HuH-7 (cell line): ENCODE measurements at regions not wholly inside any gene's neighbourhood (a gene's known extent, or its start where the extent isn't known, plus 50 kb on each side); places are given as distances from the start of the nearest gene placed in this dataset.
"Not testable (repeated sequence)": the region's sequence is repeated elsewhere in the genome, so short reads cannot be mapped to it uniquely, and the experiment has no call there.

Source experiments
- DNase-seq: peaks from one replicate; pipeline ENCODE4 v3.0.0; 2011; ENCODE audit warnings: low spot score

GRCh38 chr7:130849604-130850003 is 115.6 kb upstream of the KLF14 start:
- DNase-seq: no peak

DNA sequence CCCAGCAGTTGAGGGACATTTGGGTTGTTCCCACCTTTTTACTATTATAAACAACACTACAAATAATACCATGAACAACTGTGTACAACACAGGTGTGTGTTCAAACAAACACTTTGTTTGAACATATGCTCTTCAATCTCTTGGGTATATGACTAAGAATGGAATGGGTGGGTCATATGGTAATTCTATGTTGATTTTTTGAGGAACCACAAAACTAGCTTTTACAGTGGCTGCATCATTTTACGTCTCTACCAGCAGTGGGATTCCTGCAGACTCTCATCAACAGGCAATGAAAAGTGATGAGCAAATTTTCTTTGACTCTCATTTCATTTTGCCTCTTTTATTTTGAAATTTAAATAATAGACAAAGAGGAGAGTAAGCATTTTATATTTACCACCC is 116.9 kb upstream of the KLF14 start:
- DNase-seq: no peak

- no peak for DNase-seq
Measured at GRCh38 chr7:130852867-130853266, 118.9 kb upstream of the KLF14 start.

DNA sequence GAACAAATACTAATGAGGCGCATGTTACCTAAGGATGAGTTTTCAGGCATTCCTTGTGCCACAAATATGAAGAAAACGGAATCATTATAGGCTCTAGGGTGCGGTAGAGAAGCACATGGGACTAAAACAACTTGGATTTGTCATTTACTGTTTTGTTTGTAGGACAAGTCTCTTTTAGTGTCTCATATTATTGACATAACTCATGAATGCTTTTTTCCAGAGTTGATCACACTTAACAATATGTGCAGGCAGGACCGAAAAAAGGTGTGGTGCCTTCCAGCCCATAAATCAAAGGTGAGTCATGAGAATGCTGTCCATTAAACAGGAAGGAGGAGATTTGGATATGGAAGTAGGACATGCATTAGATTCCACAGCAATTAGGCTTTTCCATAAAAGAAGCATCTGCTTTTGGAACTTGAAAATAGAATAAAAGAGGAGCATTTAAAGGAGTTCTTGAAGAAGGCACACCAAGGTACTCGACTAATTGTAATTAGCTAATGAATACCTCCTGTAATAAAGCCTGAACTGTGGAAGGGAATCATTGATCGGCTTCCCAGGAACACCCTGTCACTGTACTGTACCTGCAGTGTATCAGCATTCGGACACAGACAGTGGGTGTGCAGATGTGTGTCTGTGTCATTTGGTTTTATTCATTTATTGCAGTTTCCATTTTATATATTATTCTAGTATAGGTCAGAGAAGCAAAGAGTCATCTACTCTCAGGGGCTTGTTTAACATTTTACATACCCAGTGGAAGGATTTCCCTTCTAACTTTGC is 119.7 kb upstream of the KLF14 start:
- DNase-seq: no peak

- no peak for DNase-seq
Measured at GRCh38 chr7:130854481-130854880, 120.5 kb upstream of the KLF14 start.

DNA sequence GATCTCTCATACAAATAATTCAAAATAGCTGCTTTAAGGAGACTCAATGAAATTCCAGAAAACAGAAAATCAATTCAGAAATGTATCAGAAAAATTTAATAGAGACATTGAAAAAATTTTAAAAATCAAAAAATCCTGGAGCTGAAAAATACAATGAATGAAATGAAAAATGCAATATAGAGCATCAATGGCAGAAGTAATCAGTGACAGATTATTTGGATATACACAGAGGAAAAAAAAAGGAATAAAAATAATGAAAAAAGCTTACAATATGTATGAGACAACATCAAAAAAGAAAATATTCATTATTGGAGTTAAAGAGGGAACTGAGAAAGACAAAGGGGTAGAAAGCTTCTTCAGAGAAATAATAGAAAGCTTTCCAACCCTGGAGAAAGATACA is 122.9 kb upstream of the KLF14 start:
- no peak for DNase-seq

GRCh38 chr7:130860832-130861231 is 126.8 kb upstream of the KLF14 start:
- DNase-seq: not testable (repeated sequence)

DNA sequence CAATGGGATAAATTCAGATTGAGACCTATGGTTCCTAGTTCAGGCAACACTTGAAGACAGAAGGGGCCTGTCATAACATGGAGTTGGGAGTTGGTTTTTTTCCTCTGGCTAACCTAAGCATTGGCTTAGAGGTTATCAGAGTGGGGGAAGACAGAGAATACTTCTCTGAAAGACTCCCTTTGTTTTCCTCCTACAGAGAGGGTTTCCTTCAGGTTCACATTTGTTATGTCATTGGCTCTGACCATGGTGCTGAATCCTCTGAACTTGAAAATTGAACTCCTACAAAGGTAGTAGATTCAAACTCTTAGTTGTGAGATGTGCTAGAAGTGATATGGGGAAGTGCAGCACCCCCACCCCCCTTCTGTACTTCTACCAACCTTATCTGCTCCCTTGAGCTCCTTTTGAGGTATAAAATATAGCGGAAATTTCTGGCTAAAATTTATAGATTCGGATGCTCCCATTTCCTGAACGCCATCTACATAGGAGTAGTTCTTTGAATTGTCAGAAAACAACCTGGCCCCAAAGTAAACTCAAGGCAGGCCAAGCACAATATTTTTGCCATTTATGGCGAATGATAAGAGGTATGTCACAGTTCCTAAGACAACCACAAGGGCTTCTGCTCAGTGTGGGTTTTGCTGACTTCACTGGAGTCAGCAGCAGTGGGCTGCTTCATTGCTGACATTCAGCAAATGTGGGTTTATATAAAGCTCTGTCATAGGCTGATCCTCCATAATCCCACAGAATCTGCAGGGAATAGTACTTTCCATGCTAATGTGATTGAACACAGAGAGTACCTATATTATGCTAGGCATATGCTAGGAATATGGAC is 131.6 kb upstream of the KLF14 start:
- DNase-seq: no peak

- no peak for DNase-seq
Measured at GRCh38 chr7:130867039-130867438, 133.0 kb upstream of the KLF14 start.

GRCh38 chr7:130867581-130868136 is 133.7 kb upstream of the KLF14 start:
- no peak for DNase-seq

DNA sequence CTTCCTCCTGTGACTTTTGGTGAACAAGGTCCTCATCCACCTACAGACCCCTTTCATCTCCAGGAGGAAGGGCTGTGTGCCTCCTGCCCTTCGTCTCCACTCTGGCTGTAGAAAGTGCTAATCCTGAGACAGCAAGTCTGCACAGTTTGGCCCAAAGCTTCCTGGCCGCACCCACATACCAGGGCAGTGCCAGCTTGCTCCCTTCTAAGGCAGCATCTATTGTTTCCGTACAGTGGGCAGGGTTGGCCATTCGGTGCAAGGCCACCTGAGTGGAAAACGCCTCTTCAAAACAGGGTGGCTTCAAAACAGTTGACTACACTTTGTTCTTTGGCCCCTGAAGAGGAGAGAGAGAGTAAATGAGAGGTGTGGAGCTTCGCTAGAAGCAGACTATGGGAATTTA is 134.1 kb upstream of the KLF14 start:
- no peak for DNase-seq

GRCh38 chr7:130869918-130870317 is 135.9 kb upstream of the KLF14 start:
- DNase-seq: no peak

GRCh38 chr7:130872341-130872740 is 138.3 kb upstream of the KLF14 start:
- DNase-seq: no peak

- no peak for DNase-seq
Measured at GRCh38 chr7:130872756-130873448, 138.9 kb upstream of the KLF14 start.

DNA sequence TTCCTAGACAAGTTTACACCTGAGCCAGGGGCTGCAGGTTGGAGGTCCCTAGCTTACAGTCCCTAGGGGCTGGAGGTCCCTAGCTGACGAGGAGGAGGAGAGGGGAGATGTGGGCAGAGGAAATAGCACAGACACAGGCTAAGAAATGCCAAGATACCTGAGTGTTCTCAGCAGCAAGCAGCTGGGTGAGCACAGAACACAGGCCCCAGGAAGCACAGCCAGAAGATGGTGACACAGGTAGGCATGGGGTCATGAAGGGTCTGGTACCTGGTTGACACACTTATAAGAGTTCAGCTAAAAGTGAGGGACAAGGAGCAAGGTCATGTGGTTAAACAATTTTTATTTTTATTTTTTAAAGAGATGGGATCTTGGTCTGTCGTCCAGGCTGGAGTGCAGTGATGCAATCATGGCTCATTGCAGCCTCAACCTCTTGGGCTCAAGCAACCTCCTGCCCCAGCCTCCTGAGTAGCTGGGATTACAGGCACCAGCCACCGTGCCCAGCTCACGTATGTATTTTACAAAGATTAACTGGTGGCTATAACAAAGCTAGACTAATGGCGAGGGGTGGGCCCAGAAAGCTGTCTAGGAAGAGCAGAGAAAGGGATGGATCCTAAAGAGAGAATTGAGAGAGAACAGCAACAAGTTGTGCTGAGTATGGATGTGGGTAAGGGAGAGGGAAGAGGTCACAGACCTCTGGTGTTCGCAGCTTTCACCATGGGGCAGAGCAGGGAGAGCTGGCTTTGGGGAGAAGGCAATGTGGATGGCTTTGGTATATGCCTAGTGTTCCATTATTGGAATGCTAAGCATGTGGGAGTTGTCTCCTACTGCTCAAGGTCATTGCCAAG is 140.3 kb upstream of the KLF14 start:
- no peak for DNase-seq

- DNase-seq: peak; percentile 78
Measured at GRCh38 chr7:130875265-130875741, 141.3 kb upstream of the KLF14 start.

- DNase-seq: no peak
Measured at GRCh38 chr7:130875901-130876300, 141.9 kb upstream of the KLF14 start.

GRCh38 chr7:130877236-130877990 is 143.4 kb upstream of the KLF14 start:
- no peak for DNase-seq

DNA sequence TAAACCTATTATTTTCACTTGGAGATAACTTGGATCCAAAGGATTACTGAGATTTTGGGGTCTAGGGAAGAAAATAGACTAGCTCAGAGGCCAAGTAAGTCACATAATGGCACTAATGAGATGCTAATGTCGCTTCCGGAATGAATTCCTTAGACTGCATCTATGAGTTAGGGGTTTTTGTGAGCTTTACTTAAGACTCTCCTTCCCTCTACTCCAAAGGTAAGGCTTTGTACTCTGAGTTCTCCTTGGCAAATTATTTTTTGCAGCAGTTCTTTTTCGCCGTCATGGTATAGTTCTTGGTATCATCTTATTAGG is 143.9 kb upstream of the KLF14 start:
- DNase-seq: no peak

DNA sequence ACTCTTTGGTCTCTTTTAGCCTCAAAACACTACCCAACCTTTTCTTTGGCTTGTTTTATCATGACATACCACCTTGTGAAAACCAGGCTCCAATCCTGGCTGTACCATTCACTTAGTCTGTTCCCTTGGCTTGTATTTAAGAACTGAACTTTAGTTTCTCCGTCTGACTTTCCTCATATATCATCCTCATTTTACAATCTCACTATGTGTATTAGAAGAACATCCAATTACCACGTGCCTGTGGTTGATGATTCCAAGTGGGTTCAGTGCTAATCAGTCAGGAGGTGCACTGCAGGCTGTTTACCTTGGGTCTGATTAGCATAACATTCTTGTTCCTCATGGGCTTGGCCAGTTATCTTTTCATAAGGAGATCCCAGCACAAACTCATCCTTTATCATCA is 144.8 kb upstream of the KLF14 start:
- no peak for DNase-seq

GRCh38 chr7:130879191-130879590 is 145.2 kb upstream of the KLF14 start:
- DNase-seq: no peak
